GM18868 (cell line): ENCODE measurements at regions not wholly inside any gene's neighbourhood (a gene's known extent, or its start where the extent isn't known, plus 50 kb on each side); places are given as distances from the start of the nearest gene placed in this dataset.
A peak's percentile ranks its signal among the peaks of the same experiment; 100 is the strongest.
"Not testable (repeated sequence)": the region's sequence is repeated elsewhere in the genome, so short reads cannot be mapped to it uniquely, and the experiment has no call there.

Experiments
- ATAC-seq: cut with Tn5 transposase; IDR thresholded peaks from one replicate; pipeline ENCODE4 v1.9.1; 2021; ENCODE audit warnings: mild to moderate bottlenecking, moderate library complexity; ENCODE audit not compliant: unreplicated experiment

GRCh38 chr12:78571953-78572352, 292.6 kb upstream of the SYT1 start:
- ATAC-seq: no peak

GRCh38 chr12:78575208-78575607, 289.4 kb upstream of the SYT1 start:
- not testable (repeated sequence) for ATAC-seq

- no peak for ATAC-seq
Measured at GRCh38 chr12:78579846-78580245, 284.7 kb upstream of the SYT1 start.

GRCh38 chr12:78580296-78580695, 284.3 kb upstream of the SYT1 start:
- ATAC-seq: no peak

GRCh38 chr12:78584695-78585094, 279.9 kb upstream of the SYT1 start:
- ATAC-seq: peak; percentile 42

GRCh38 chr12:78585132-78585531, 279.4 kb upstream of the SYT1 start:
- no peak for ATAC-seq

- ATAC-seq: no peak
Measured at GRCh38 chr12:78586790-78587189, 277.8 kb upstream of the SYT1 start.

GRCh38 chr12:78599366-78599765, 265.2 kb upstream of the SYT1 start:
- no peak for ATAC-seq

GRCh38 chr12:78600541-78600940, 264.0 kb upstream of the SYT1 start:
- ATAC-seq: no peak

GRCh38 chr12:78611504-78611903, 253.1 kb upstream of the SYT1 start:
- peak; percentile 20 for ATAC-seq

GRCh38 chr12:78612190-78612589, 252.4 kb upstream of the SYT1 start:
- ATAC-seq: peak; percentile 67

- ATAC-seq: no peak
Measured at GRCh38 chr12:78617683-78618082, 246.9 kb upstream of the SYT1 start.

- ATAC-seq: no peak
Measured at GRCh38 chr12:78622529-78623195, 241.9 kb upstream of the SYT1 start.

- ATAC-seq: no peak
Measured at GRCh38 chr12:78628491-78629100, 236.0 kb upstream of the SYT1 start.

- no peak for ATAC-seq
Measured at GRCh38 chr12:78636231-78636855, 228.2 kb upstream of the SYT1 start.

- no peak for ATAC-seq
Measured at GRCh38 chr12:78641837-78642423, 222.6 kb upstream of the SYT1 start.

GRCh38 chr12:78645956-78646355, 218.6 kb upstream of the SYT1 start:
- no peak for ATAC-seq

GRCh38 chr12:78651755-78652154, 212.8 kb upstream of the SYT1 start:
- ATAC-seq: no peak

GRCh38 chr12:78666584-78666983, 198.0 kb upstream of the SYT1 start:
- no peak for ATAC-seq

GRCh38 chr12:78671295-78671694, 193.3 kb upstream of the SYT1 start:
- ATAC-seq: no peak

GRCh38 chr12:78672033-78672432, 192.5 kb upstream of the SYT1 start:
- ATAC-seq: no peak
